Activated naive CD4-positive, alpha-beta T cell treated with anti-CD3 and anti-CD28 coated beads, Interleukin-2, amount 50 U/mL, for 16 hours (primary cell): ENCODE measurements at regions not wholly inside any gene's neighbourhood (a gene's known extent, or its start where the extent isn't known, plus 50 kb on each side); places are given as distances from the start of the nearest gene placed in this dataset.

Source experiments
- DNase-seq: peaks from one replicate; pipeline ENCODE4 v3.0.0-alpha.2; 2020

DNA sequence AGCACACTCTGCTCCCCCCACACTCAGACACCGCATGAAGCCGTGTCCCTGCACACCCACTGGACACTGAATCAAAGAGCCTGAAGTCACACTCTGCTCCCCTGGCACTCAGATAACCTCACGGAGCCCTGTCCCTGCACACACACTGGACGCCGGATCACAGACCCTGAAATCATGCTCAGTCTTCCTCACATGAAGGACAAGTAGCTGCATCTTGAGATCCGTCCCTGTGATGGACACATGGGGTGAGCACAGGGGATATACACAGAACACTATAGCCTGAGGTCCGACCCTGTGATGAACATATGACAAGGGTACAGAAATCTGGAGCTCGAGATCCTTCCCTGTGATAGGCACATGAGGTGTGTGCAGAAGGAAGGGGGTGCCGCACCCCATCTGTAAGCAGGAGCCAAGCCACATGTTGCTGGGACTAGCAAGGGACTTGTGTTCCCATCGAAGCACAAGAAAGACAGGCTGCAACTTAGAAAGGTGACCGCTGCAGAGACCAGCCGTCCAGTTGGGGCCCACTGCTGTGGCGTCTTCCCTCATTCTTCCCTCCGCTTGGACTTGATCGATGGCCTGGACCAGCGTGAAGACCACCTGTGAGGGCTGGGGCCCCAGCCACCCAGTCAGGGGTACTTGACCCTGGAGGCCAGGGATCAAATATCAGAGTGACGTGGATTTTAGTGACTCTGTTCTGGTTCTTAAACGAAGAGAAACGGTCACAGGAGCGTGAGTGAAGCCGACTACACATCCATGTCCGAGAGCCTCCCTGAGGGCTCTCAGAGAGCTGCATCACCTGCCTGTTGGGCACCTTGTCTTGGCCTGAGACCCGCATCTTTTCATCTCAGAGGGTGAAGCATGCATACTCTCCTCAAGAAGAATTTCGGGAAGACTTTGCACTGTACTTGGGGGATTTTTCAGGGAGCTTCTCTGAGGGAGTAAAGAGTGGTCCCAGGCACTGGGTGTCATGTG lies 391.7 kb upstream of the SALL3 start:
- no peak for DNase-seq

DNA sequence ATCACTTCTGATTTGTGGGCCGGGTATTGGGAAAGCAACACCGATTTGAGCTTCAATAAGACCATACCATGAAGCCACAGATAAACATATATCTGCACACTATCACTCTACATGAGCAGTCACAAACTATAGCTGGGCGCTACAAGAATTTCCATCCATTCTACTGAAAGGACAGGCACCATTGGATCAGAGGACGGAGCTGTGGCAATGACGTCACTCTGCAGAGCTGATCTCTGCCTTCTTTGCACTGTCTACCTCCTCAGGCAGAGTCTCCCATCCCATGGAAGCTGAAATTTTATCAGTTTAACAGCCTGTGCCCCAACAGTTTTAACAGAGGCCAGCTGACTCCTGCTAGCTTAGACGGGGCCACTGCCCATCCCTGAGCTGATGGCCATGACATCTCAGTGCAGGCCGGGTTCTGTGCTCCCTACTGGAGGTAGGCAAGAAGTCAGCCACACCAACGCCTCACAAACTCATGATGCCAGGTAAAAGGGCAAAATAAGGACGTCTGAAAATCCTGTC lies 389.6 kb upstream of the SALL3 start:
- DNase-seq: no peak

DNA sequence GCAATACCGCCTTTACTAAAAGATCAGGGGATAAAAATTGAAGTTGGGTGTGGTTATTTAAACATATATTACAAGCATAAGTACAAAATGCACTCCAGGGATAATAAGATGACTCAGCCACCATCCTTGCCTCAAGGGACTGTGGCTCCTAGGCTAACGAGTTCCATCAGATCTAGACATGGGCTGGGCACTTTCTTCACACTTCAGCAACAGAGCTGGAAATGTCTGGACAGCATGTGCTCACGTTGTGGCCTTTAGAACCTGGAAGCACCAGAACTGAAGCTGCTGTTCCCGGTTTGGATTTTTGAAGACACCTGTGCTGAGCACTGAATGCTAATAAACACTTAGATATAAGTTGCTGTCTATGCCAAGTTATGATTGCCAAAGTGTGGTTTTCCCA lies 384.2 kb upstream of the SALL3 start:
- no peak for DNase-seq

DNA sequence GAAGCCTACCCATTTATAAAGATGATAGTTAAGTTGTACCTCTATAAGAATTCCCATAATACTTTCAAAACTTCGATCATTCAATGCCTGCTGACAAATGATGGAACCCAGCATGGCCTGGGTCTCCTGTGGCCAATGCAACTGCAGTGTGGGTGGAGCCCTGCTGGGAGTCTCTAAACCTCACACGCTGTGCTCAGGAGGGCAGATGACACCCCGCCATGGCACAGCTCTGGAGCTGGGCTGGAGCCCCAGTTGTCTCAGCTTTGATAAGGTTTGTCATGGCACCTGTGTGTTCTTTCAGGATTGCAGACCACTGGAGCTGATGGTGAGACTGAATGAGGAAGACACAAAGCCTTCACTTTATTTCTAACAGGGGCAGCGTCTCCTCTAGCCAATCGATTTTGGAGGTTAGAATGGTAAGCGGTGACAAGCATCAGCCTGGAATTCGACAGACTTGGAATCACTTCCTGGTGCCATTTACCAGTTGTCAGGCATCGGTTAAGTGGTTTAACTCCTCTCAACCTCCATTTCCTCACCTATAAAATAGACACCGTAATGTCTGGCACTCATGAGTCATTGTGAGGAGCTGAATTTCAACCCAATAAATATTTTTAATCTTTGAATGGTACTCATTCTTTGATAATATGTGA lies 383.6 kb upstream of the SALL3 start:
- no peak for DNase-seq

DNA sequence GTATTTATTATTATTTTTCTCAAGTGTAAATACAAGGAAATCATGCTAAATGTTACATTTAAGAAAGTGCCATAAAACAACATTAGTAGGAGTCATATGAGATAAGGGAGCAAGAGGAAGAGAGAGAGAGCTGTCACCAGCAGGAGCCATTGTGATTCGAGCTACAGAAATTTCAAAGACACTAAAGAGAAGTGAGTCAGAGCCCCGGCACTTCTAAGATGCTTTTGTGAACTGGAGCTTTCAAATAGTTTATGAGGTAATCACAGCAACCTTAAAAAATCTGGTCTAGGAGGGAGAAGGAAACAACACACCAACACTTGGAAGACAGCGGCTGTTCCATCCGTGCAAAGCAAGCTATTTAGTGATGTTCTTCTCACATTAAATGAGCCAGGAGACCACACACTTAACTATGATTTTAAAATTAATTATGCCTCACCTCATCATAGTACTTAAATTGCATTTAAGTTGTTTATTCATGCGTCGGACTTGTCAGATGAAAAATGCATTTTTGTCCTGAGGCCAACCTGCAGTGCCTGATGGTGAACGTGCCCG lies 382.7 kb upstream of the SALL3 start:
- no peak for DNase-seq

DNA sequence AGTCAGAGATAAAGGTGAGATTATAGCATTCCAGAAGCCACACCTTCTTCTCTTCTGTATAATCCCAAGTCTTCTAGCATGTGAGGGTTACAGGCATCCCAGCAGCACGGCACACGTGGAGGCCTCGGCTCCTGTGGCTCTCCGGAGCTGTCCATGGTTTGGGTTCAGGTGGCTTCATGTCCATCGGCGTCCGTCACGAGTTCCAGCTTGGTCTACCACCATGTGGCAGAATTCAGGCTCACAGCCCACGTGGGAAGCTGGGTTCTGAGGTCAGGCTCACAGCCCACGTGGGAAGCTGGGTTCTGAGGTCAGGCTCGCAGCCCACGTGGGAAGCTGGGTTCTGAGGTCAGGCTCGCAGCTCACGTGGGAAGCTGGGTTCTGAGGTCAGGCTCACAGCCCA lies 378.3 kb upstream of the SALL3 start:
- no peak for DNase-seq

DNA sequence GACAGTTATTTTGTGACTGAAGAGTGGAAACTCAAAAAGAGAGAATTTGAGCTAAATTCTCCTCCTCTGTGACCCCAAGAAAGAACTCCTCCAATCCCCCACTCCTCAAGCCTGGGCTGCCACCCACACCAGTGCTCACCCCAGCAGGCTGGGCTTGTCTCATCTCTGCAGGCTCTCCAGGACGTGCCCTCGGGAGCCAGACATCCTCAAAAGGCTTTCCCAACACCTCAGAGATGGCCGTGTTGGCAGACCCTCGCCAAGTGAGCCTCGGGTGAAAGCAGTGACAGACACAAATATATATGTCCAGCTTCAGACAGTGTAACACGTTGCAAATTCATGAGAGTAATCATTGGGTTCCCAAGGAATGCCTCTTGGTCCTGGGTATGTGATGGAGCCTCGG lies 377.7 kb upstream of the SALL3 start:
- no peak for DNase-seq

DNA sequence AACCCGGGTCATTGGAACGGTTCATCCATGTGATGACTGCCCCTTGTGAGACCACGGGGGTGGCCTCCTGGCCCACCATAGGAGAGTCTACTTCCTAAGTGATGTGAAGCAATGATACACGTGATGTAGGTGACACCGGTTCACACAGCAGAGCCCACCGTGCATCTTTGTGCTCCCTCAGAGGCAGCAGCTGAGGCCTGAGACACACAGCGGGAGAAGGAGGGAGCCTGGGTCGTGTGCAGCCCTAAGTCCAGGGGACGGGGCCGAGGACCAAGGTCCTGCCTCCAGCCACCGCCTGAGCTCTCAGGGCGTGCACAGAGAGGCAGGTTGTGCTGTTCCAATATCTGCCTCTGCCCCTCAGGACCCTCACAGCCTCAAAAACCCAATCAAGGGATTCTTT lies 377.2 kb upstream of the SALL3 start:
- no peak for DNase-seq

DNA sequence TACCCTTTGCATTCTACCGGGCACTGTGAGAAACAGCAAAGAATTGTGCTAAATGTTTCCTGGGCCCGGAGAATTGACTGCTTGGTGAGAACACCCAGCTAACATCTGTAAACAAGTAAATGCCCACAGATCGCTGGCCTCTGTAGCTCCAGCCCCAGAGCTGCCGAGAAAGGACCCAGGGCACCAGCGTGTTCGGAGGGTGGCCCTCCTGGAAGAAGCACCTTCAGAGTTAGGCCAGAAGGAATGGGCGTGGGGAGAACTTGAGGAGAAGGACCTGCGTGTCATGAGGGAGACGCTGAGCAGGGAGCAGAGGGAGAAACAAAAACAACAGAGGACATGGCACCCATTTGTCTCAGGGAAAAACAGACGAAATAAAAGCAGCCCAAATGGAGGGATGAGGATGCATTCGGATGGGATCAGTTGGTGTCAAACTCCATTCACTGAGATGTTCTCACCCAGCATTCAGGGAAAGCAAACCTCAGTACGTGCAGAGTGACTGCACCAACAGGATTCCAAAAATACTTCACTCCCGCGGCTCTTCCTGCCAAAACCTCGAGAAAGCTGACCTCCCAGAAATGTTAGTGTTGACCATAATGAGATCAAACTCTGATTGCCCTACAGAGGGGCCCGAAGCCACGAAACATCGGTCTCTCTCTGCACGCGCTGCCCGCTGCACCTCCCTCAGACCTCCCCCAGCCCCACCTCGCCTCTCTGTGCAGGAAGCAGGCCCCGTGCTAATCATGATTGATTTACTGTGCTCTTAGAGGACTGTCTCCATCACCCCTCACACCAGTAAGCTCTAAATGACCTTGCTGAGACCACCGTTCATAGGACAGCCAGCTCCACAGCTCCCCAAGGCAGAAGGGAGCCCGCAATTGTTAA lies 376.3 kb upstream of the SALL3 start:
- no peak for DNase-seq

DNA sequence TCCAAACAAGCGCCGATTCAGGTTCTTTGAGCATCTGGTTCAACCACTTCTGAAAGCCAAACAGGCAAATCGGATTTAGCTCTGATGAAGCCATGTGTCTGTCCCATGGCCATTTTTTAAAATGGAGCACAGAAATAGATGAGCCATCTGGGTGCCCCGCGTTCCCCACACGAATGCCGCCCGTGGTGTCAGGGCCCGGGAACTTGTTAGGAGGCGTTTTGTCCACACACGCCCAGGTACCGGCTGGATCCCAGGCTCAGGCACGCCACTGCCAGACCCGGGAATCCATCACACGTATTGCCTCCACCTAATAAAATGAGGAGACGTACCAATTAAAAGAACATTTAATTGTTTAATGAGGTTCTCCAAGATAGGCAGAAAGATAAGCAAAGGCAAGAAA lies 374.4 kb upstream of the SALL3 start:
- DNase-seq: no peak

DNA sequence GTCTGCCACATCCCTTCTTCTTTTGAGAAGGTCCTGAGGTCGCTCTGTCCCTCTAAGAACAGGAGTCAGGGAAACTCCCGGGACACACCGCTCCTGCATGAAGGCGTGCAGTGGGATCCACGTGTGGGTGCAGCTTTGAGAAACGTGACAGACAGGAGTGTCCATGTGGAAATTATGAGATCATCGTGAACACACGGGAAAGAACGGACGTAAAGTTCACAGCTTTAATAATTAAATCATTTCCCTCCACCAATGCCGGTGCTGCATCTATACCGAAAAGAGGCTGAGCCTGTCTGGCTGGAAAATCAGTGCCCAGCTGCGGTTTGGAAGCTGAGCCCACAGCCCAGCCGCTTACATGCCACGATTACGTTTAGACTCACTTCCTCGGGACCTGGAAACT lies 372.4 kb upstream of the SALL3 start:
- DNase-seq: no peak

DNA sequence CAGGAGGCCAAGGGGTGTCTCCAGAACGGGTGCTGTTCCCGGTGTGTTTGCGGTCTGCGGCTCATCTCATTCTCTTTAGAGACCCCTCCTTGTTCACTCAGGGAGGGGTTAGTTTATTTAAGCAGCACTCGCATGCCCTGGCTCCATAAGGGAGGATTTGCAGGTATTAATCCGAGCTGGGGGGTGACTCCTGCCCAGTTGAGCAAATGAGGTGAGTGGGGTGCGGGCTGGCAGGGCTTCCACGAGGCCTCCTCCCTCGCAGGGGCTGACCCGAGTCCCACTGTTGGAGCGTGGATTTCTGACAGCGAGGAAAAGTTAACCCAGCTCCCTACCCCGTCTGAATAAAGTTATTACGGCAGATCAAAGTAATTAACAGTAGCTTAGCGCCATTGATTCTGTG lies 371.8 kb upstream of the SALL3 start:
- no peak for DNase-seq

DNA sequence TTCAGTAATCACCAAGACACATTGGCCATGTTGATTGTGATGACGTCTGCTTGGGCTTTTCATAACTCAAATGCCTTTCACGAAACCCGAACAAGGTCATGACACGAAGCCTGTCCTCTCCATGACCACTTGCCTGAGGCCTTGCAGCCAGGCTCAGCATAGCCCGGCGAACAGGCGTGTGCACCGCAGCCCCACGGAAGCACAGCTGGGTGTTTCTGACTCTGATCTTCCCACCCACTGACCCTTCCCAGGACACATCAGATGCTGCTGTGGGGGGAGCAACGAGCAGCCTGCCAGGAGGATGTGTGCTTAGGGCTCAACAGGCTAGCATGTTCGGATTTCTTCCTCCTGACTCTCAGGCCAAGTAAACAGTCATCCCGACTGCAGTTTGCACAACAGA lies 369.4 kb upstream of the SALL3 start:
- no peak for DNase-seq

DNA sequence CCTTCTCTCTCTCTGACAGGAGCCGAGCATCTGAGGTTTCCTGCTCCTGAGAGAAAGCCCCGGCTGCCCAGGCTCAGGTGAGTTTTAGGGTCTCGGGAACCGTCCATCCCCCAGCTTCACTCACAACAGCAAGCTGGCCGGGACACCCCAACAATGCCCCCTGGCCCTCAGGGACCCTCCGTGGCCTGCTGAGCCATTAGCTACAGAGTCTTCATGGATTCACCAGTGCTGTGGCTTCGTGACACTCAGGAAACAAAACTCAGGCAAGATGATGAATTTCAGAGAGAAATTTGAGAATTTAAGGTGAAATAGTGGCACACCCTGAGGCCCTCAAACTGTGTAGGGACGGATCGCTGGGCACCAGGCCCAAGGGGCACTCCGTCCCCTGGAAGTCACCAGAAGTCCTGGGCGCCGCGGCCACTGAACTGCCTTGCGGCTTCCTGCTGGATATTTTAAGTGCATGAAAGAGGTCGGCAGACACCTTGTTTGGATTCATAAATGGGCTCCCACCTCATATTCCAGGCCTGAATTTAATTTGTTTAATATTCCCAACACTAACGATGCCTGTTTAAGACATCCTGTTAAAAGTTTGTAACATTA lies 368.3 kb upstream of the SALL3 start:
- DNase-seq: no peak

DNA sequence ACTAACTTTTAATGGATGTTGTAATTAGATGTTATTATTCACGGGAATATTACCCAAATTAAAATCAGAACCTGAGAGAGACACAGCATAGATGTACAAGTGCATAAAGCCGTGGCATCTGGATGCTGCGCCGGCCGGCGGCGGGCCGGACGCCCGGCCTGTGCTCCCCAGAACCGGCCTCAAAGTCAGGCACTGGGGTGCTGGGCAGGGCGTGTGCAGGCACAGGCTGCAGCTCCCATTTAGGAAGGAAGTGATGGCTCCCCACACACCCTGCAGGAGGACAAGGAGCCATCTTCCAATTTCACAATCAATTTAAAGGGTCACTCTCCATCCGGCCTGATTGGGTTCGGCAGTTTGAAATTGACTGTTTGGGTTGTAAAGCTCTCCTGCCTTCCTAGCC lies 367.7 kb upstream of the SALL3 start:
- DNase-seq: no peak

DNA sequence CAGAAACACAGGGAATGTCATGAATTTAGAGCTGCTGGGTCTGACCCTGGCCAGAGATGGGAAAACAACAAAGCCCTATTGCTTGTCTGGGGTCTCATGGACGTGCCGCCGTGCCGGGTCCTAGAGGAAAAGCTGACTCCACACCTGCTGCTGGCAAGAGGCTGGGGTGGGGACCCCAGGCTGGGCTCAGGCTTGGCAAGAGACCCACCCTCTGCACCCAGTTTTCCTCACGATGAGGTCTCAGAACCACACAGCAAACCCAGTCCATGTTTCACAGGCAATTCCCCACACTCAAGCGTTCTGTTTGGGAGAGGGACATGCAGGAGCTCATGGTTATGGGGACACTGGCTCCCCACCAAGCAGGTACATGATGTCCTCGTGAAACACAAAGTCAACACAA lies 367.3 kb upstream of the SALL3 start:
- no peak for DNase-seq

DNA sequence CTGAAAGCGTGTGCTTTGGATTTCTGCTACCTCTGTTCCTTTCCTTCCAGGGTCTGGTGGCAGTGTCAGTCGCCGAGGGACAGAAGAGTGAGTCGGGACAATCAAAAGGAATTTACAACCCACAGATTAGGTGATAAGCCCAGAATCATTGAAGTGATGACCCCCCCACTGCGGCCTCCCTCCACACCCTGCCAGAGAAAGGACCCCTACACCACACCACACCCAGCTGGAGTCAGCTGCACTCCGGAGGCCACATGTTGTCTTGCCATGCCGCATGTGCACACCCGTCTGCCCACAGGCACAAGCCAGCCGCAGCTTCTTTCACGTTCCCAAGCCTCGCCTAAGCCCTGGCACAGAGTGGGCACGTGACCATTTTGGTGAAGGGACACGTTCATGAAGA lies 366.8 kb upstream of the SALL3 start:
- DNase-seq: no peak

DNA sequence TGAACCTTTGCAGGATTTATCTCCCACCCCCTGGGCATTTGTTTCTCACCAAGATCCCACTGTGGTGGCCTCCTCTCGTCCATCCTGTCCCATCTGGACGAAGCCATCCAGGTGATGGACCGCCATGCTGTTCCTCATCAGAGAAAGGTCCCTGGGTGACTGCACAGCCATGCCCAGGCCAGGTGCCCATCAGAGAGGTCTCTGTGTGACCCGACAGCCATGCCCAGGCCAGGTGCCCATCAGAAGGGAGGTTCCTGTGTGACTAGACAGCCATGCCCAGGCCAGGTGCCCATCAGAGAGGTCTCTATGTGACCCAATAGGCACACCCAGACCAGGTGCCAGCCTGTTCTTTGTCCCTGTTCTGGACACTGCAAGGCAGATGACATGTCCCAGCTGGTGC lies 360.9 kb upstream of the SALL3 start:
- DNase-seq: no peak

DNA sequence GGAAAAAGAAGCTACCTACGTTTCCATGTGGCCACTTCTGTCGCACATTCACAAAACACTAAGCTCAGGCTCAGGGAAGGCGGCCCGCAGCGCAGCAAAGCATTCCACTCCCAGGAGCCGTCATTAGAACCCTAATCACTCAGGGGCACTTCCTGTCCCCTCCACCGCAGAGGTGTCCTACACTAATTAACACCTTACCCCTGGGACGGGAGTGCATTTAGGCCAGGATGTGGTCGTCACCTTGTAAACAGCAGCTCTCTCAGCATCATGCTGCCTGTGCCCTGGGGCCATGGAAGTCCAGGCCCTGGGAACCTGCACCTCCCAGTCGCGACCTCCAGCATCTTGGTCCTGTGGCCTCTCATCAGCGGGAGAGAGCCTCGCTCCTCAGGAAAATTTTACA lies 359.8 kb upstream of the SALL3 start:
- no peak for DNase-seq

DNA sequence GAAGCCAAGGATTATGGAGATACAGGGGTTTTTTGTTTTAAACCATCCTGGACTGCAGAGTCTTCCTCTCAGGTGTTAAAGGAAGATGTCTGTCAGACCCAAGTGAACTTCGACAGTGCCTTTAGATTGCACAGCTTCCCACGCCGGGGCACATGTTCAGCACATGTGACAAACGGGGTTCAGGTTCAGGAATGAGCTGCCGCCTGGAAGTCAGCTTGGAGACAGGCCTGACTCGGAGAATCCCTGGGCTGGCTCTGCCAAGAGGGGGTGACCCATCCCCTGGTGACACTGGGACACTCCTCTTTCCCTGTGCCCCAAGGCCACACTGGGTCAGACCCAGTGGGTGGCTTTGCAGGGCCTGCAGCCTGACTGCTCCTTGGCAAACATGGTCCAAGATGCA lies 359.3 kb upstream of the SALL3 start:
- DNase-seq: no peak

DNA sequence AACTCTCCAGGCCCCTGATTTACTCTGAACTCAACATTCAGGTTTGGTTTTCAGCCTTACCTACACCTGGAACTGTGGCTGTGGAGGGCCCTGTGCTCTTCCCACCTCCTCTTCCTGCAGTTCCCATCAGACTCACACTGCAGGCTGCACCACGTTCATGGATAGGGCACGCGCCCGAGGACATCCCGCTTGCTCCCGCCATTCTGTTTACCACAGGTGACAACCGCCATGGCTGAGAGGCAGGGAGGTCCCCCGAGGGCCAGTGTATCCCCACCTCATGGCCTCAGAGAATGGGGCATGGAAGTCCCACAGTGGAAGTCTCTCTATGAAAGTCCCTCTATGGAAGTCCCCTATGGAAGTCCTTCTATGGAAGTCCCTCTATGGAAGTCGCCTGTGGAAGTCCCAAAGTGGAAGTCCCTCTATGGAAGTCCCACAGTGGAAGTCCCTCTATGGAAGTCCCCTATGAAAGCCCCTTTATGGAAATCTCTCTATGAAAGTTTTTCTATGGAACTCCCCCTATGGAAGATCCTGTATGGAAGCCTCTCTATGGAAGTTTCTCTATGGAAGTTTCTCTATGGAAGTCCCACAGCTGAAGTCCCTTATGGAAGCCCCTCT lies 358.4 kb upstream of the SALL3 start:
- DNase-seq: no peak

DNA sequence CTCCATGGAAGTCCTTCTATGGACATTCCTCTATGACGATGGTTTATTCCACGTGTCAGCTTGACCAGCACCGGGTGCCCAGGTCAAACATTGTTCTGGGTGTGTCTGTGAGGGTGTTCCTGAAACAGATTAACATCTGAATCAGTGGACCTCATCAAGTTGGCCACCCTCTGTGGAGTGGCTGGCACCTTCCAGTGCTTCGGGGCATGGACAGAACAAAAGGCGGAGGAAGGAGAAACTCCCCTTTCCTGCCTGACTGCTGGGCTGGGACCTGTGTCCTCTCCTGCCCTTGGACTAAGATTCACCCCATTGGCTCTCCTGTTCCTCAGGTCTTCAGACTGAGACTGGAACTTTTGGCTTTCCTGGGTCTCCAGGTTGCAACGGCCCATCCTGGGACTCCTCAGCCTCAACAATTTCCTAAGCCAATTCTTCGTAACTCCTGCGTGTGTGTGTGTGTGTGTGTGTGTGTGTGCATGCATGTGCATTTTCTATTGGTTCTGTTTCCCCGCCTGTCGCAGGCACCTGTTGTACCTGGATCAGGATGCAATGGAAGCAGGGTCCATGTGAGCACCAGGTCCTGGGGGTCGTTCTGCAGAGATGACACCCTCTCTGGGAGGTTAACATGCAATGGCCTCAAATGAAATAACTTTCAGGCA lies 357.2 kb upstream of the SALL3 start:
- DNase-seq: no peak
